Left colon (tissue), 2 donors: ENCODE measurements at regions not wholly inside any gene's neighbourhood (a gene's known extent, or its start where the extent isn't known, plus 50 kb on each side); places are given as distances from the start of the nearest gene placed in this dataset.

ENCODE experiments used
- ATAC-seq: fragments of 200-7000 bp; cut with Tn5 transposase; one replicate; pipeline ENCODE4 v1.9.1; 2020; ENCODE audit warnings: mild to moderate bottlenecking, moderate library complexity
- DNase-seq, 2 donors: peaks; one replicate each; pipeline ENCODE4 v3.0.0-alpha.2; 2020
- intact Hi-C, 2 donors: fragments of 100-400 bp; cut with DNase I in 1 of 2; cut with micrococcal nuclease in 1 of 2; formaldehyde crosslinking; loops; one replicate each; pipeline versions ENCODE4 v1.11.2 to v1.14.0; 2022; cut with DNase I, micrococcal nuclease
- donor health status: DM: no; HTN: no; CAD: no.
- donor health status: DM: yes; HTN: yes; CAD: no.

DNA sequence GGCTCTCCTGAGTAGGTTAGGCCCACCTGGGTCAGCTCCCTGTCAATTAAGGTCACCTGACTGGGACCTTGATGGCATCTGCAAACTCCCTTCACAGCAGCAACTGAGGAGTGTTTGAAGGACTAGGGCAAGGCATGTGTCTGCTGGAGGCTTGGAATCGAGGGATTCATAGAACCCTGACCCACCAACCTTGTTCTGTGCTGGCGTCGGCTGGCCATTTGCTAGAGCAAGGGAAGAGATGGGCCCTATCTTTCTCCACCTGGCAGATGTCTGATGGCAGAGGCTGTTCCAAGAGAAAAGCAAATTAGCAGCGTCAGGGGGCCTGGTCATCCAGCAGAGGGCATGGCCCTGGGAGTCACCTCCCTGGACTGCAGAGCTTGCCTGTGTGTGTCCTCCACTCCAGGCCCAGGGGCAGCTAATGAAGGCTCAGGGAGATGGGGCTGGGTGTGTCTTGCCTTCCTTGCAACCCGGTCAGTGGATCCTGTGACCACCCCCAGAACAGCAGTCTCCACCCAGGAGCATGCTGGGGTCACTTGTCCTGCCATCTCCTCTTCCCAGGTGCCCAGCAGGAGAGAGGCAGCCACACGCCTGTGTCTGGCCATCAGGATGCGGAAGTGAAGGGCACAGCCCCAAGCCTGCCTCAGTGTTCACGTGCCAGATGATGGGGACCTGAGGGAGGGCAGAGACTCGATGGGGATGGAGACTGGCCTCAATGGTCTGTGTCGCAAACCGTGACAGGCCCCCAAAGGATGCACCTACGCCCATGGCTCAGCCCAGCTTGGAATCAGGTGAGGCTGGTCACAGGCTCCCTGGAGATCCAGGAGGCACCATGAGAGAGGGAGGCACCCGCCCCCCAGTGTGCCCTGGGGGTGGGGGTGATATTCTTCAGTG lies 53.9 kb downstream of the BARX1 start:
- no peak for ATAC-seq
- no peak for DNase-seq
- intact Hi-C loops = no loop called here

DNA sequence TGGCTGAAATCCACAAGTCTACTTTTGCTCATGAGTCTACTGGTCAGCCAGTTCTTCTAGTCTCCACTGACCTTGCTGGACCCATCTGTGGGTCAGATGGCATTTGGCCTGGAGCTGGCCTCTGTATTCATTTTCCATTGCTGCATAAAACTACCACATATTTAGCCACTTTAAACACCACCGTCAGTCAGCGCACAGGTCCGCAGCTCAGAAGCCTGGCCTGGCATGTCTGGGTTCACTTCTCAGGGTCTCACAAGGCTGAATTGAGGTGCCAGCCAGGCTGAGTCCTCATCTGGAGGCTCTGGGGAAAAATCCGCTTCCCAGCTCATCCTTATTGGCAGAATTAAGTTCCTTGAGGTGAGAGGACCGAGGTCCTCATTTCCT lies 54.7 kb downstream of the BARX1 start:
- ATAC-seq (no peak), DNase-seq (no peak)
- intact Hi-C loops = no loop called here

GRCh38 chr9:93899609-93900435 lies 55.3 kb downstream of the BARX1 start:
- DNase-seq (no peak), ATAC-seq (no peak)
- intact Hi-C loops = no loop called here

DNA sequence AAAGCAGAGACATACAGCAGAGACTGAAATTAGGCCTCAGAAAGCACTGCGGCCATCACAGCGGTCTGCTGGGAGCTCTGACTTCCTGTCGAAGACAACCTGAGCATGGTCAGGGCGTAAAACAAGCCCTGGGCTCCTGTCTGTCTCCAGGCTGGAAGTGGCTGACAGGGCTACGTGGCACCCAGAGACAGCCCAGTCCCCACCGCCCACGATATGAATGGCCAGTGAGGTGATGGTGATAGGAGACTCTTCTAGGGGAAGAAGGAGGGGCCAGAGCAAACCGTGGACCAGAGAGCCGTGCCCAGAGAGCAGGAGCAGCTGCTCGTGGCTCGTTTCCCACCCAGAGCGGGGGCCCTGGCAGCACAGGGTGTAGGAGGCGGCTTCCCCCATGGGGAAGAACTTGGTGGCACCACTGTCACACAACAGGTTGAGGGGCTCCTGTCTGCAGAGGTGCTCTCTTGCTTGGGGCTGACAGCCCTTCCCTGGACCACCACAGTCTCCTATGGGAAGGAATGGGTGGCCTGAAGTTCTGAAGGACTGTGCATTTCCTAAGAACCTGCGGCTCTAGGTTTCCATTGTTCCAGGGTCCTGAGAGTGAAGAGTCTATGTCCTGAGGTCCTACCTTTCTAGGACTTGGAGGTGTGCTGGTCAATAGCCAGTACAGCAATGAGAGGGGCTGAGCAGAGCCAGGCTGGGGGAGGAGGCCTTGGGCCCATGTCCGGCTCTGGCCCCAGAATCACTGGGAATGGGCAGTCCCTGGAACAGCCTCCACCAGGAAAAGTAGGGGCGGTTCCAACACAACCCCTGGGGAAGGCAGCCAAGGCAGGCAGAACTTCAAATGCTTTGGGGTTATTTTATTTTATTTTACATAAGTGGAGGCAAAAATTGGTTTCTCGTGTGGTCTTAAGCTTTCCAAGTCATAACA lies 56.4 kb downstream of the BARX1 start:
- ATAC-seq = no peak
- no peak for DNase-seq
- intact Hi-C loops = no loop called here

DNA sequence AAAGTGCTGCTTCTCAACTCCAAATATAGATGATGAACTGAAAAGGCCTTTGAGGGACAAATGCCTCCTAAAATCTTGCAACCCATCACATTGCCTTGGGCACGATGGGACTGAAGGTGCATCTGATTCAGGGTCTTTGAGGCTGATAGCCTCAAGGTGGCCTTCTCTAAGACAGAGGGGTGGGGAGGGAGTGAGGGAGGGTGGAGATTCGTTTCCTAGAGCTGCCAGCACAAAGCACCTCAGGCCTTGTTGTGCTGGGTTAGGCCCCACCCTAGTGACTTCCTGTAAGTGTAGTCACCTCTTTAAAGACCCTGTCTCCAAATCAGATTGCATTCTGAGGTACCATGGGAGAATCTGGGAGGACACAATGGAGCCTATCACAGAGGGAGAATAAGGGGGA lies 57.1 kb downstream of the BARX1 start:
- no peak for ATAC-seq
- intact Hi-C loops = no loop called here

DNA sequence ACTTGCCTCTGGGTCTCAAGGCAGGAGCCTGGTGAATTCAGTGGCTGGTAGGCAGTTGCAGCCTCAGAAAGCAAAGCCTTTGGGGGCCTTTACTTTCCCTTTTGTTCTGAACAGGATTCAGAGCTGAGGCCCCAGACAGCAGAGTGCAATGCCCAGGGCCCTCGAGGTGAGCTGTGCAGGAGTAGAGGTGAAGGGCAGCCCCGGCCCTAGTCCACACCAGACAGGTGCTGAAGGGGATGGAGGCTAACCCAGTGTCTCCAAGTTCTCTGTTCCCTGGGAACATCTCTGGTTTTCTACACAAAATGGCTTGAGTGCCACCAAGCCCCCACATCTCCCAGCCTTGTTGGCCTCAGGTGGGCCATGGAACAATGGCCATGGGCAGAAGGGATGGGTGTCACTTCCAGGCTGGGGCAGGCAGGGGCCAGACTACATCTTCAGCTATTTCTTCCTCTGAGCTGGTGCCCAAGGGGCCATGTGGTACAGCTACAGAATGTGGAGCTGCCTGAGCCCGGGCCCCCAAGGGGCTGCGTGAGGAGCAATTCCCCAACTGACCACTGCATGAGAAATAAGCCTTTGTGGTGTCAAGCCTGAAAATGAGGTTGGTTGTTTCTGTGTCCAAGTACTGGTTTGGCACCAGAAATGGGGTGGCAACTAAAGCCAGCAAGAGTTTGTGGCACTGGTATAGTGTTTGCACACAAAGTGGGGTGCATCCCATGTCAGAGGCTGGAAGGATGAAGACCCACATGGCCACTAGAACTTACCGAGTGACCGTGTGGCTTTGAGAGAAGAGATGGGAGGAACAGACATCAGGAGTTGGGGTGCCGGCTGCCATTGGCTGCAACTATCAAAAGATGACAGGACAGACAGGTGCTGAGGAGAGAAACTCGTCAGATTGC lies 57.8 kb downstream of the BARX1 start:
- intact Hi-C loops = no loop called here
- no peak for ATAC-seq
- peak in 1 of 2 donors; percentile 10 for DNase-seq

More for the DNA sequence above, 57.1 kb downstream of the BARX1 start:
- peak in 1 of 2 donors; percentile 10 for DNase-seq

DNA sequence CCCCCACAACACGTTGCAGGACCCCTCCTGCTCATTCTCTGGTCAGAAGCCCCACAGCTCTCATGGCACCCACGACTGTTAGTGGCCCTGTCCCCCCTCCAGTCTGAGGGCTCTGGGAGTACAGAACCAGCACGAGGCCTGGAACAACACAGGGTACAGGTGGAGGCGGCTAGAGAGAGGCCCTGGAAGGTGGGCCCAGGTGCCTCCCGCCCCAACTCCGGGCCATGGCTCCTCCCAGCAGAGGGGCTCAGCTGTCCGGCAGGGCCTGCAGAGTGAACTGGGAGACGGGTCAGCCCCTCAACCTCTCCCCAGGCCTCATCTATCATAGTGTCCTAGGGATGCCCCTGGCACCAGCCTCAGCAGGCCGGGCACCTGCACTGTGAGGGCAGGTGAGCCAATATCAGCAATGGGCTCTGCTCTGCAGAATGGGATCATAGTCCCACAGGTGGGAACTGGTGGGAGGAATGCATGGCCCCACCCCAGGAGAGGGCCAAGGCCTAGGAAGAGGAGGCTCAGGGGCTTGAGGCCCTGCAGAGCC lies 58.6 kb downstream of the BARX1 start:
- intact Hi-C loops = no loop called here
- ATAC-seq (no peak), DNase-seq (peak in 1 of 2 donors; percentile 21)

DNA sequence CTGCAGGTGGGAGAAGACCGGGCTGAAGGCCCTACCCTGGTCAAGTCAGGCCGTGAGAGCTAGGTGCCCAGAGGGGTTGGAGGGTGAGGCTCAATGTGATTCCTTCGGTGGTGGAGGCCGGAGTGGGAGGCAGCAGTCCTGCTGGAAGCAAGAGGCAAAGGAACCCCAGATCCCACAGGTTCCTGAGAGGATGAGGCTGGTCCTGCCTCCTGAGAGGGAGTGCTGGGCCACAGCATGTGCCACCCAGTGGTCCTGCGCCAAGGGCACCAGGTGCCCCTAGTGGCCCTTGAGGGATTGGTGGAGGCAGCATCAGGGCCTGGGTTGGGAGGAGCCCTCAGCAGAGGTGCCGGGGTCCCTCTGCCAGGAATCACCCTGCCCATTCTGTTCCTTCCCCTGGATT lies 59.1 kb downstream of the BARX1 start:
- DNase-seq = peak in 1 of 2 donors; percentile 8
- intact Hi-C loops = no loop called here
- ATAC-seq = no peak

DNA sequence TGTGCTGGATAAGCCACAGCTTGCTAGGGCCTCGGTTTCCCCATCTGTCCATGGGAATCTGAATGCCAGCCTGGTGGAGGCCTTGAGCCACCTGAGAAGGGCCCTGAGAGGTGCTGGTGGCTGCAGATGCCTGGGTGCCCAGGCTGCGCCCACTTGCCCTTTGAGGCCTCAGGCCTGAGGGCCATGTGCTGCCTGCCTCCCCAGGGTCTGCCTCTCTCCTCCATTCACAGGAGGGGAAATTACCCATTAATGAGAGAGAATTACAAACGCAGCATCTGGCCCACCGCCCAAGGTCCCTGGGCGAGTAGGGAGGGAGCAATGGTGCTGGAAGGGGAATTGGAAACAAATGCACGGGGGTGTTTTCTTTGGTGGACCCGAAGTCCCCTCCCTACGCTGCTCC lies 59.6 kb downstream of the BARX1 start:
- no peak for ATAC-seq
- no peak for DNase-seq
- intact Hi-C loops = no loop called here

GRCh38 chr9:93894691-93895079 lies 60.5 kb downstream of the BARX1 start:
- ATAC-seq (no peak), DNase-seq (peak in 1 of 2 donors; percentile 21)
- intact Hi-C loops = no loop called here

- DNase-seq (peak; percentile 53 to 66), ATAC-seq (peak; percentile 97)
- intact Hi-C loops = no loop called here
Measured at GRCh38 chr9:93893899-93894690, 61.1 kb downstream of the BARX1 start.

DNA sequence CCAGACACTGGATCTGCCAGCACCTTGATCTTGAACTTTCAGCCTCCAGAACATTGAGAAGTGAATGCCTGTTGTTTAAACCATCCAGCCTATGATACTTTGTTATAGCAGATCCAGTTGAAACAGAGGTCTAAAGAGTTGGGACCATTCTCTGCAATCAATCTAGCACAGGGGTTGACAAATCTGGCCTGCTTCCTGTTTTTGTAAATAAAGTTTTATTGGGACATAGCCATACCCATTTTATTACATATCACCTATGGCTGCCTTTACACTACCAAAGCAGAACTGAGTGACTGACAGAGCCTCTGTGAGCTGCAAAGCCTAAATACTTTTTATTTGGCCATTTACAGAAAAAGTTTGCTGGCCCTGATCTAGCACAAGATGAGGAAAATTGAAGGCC lies 62.0 kb downstream of the BARX1 start:
- no peak for DNase-seq
- no peak for ATAC-seq
- intact Hi-C loops = no loop called here

- no peak for DNase-seq
Measured at GRCh38 chr9:93892748-93893147, 62.4 kb downstream of the BARX1 start.

GRCh38 chr9:93891549-93892310 lies 63.4 kb downstream of the BARX1 start:
- peak in 1 of 2 donors; percentile 22 for DNase-seq
- intact Hi-C loops = no loop called here
- ATAC-seq = peak; percentile 53

More at GRCh38 chr9:93892748-93893147, 62.4 kb downstream of the BARX1 start:
- no peak for ATAC-seq
- intact Hi-C loops = no loop called here

DNA sequence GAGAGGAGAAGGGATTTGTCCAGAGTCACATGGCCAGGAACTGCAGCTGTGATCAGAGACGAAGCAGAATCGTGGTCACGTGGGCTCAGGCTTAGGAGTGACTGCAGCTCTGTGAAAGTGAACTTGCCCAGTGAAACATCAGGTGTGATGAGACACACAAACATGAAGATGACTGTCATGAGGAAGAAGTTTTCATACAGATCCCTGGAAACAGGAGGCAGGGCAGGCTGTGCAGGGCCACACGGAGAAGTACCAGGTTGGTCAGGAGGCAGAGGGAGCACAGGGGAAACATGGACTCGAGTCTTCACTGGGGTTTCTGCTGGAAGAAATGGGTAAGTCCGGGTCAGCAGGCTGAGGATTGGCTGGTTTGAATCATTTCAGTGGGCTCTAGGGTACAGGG lies 64.1 kb downstream of the BARX1 start:
- DNase-seq = no peak
- intact Hi-C loops = no loop called here
- no peak for ATAC-seq

DNA sequence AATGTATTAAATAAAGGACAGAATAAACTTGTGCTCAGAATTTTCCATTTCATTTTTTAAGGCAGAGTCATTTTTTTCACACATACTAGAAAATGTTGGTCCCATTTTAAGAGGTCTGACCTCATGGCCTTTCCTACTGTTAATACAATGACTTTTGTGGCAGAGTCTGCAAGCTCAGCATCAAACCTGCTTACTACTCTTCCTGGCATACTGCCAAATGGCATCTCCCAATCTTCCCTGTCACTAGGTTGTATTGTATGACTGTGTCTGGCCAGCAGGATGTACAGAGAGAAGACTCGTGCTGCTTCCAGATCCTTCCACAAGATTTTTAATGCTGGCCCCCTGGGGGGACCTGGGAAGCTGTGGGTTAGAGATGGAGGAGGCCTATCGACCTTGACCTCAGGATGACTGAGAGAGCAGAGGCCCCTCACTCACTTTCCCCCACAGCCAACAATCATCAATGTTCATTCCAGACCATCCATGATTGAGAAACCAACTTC lies 64.7 kb downstream of the BARX1 start:
- intact Hi-C loops = no loop called here
- no peak for DNase-seq
- no peak for ATAC-seq
